ENCODE measurements at regions not wholly inside any gene's neighbourhood (a gene's known extent, or its start where the extent isn't known, plus 50 kb on each side); places are given as distances from the start of the nearest gene placed in this dataset.

GRCh38 chr4:57924951-57925350 is 814.8 kb upstream of the IGFBP7 start:
- TF ChIP-seq, protein P1, sequence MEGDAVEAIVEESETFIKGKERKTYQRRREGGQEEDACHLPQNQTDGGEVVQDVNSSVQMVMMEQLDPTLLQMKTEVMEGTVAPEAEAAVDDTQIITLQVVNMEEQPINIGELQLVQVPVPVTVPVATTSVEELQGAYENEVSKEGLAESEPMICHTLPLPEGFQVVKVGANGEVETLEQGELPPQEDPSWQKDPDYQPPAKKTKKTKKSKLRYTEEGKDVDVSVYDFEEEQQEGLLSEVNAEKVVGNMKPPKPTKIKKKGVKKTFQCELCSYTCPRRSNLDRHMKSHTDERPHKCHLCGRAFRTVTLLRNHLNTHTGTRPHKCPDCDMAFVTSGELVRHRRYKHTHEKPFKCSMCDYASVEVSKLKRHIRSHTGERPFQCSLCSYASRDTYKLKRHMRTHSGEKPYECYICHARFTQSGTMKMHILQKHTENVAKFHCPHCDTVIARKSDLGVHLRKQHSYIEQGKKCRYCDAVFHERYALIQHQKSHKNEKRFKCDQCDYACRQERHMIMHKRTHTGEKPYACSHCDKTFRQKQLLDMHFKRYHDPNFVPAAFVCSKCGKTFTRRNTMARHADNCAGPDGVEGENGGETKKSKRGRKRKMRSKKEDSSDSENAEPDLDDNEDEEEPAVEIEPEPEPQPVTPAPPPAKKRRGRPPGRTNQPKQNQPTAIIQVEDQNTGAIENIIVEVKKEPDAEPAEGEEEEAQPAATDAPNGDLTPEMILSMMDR (conservative IDR thresholded peaks at IDR 0.05) = no peak
- TF ChIP-seq ZFX (IDR thresholded peaks at IDR 0.05) = no peak
